AML-193 (cell line): ENCODE measurements at regions not wholly inside any gene's neighbourhood (a gene's known extent, or its start where the extent isn't known, plus 50 kb on each side); places are given as distances from the start of the nearest gene placed in this dataset.

Source experiments
- DNase-seq, 2 experiments: peaks; one replicate each; lab custom pipeline; 2025; lab: John Stamatoyannopoulos, UW

DNA sequence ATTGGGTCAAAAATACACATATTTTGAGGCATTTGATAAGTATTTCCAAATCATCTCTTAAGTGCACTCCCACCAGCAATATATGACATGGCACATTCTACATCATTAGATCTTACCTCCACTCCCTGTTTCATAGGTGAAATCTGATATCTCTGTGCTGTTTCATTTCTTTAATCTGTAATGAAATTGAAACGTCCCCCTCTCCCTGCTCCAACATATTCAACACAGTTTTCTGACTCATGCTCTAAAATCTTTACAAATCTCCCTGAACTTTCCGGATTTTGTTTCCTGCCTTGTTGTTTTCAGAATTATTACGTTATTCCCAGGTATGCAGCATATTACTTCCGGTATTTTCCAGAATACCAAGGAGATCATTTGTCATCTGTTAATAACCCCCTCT is 66.1 kb upstream of the AKT3 start:
- no peak for DNase-seq

DNA sequence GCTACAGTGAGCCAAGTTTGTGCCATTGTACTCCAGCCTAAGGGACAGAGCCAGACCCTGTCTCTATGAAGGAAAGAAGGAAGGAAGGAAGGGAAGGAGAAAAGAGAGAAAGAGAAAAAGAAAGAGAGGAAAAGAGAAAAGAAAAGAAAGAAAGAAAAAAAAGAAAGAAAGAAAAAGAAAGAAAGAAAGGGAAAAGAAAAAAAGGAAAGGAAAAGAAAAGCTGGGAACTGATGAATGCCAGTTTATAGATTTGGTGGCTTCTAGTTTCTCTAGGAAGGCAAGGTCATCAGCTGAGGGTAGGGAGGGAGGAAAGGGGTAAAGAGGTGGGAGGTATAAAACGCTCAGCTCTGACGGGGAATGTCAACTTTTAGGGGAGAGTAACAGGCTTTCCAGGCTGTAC is 62.3 kb upstream of the AKT3 start:
- DNase-seq: no peak

DNA sequence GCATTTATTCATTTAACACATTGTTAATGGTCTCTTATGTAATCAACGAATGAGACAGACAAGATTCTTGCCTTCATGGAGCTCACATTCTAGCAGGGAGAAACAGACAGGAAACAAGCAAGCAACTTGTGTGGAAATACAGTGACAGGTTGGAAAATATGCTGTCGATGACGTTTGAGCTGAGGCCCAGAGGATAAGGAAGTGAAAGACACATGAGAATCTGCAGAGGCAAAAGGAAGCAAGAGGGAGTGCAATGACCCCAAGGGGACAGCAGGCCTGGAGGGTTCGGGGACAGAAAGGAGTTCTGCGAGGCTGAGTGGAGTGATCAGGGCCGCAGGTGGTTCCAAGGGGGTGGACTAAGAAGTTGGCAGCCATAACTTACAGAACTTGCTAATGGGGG is 60.6 kb upstream of the AKT3 start:
- DNase-seq: no peak

DNA sequence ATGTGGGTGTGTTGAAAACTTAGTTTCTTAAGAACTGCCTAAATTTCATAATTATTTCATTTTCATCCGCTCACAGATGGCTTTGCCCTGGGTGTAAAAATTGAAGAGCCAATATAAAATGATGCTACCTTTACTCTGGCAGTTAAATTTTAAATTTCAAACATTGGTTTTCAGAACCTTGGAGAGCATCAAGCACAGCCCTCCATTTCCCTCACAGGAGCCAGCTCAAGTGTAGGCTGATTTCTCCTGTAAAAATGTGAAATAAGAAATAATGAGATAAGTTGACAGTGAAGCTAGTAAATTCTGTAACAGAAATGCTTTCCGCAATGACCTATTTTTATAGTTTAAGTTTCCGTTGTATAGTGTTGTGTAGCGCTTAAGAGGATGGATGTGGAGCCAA is 53.9 kb upstream of the AKT3 start:
- DNase-seq: no peak

DNA sequence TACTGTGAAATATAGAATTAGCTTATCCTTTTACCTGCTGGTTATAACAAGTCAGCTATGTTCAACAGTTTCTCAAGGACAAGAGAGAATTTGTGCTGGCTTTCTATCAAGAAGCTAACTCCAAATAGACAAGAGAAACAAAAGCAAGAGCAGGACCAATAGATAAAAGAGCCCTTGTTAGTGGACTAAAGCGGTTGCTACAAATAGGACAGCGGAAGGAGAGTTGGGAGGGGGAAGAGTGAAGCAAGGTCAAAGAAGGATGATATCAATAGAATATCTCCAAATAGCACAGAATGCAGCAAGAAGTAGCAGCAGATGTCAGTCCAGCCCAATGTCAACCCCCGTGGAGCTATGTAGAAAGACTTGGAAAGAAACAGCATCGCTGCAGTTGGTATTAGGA is 53.0 kb upstream of the AKT3 start:
- no peak for DNase-seq

DNA sequence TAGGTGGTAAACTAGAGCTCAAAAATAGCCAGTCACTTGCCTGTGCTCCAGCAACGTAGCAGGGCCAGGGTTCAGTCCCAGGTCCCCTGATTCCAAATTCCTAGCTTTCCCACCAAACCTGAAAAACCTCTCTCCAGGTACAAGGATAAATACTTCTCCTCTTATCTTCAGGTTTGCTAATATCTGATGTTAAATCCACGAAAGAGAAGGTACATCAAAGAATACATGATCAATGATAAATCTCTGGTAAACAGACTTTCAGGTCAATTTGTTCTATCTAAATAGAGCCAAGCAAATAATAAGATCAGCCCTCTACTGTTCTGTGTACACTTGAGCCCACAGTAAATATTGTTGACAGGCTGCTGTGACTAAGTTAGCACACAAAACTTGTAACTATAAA is 52.1 kb upstream of the AKT3 start:
- no peak for DNase-seq
